Central memory CD8-positive, alpha-beta T cell (primary cell): ENCODE measurements at regions not wholly inside any gene's neighbourhood (a gene's known extent, or its start where the extent isn't known, plus 50 kb on each side); places are given as distances from the start of the nearest gene placed in this dataset.
"Not testable (repeated sequence)": the region's sequence is repeated elsewhere in the genome, so short reads cannot be mapped to it uniquely, and the experiment has no call there.

ENCODE experiments used
- ATAC-seq: fragments of 150-1000 bp; cut with Tn5 transposase; replicated peaks from 2 replicates; pipeline ENCODE4 v1.10.0; 2022; ENCODE audit warnings: mild to moderate bottlenecking, moderate FRiP score, moderate number of reproducible peaks; ENCODE audit not compliant: poor library complexity, severe bottlenecking; ENCODE audit errors: extremely low read depth
- DNase-seq, 2 donors: peaks; one replicate each; pipeline ENCODE4 v3.0.0; 2021; ENCODE audit warnings: low spot score in 2 of 2
- H3K27ac Mint-ChIP-seq: one replicate; pipeline ENCODE4 v1.8.0; 2022; ENCODE audit warnings: low read depth, mild to moderate bottlenecking, moderate library complexity, mixed read lengths
- H3K27me3 Mint-ChIP-seq: one replicate; pipeline ENCODE4 v1.8.0; 2022; ENCODE audit warnings: mixed read lengths
- H3K36me3 Mint-ChIP-seq: one replicate; pipeline ENCODE4 v1.8.0; 2022; ENCODE audit warnings: mild to moderate bottlenecking, moderate library complexity, mixed read lengths; ENCODE audit not compliant: insufficient read depth
- H3K4me1 Mint-ChIP-seq: one replicate; pipeline ENCODE4 v1.8.0; 2022; ENCODE audit warnings: mixed read lengths
- H3K4me3 Mint-ChIP-seq: one replicate; pipeline ENCODE4 v1.8.0; 2022; ENCODE audit warnings: mild to moderate bottlenecking, moderate library complexity, mixed read lengths
- H3K9me3 Mint-ChIP-seq: one replicate; pipeline ENCODE4 v1.8.0; 2022; ENCODE audit warnings: mixed read lengths

DNA sequence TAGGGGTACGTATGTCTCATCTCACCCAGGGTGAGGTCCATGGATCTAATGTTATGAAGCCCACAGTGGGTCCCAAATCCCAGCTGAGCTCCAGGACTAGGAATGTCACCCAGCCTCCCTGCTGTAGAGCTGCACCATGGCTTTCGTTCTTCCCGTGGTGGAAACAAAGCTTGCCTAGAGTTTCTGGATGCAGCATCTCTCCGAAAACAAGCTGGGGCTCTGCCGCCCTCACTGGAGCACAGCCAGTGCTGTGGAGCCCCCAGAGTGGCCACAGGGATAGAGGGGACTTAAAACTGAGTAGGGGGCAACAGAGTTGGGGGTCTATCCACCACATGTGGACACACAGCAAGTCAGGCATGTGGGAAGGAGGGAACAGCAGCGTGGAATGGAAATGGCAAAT, 192.1 kb downstream of the ANKRD30B start:
- DNase-seq, H3K27me3 Mint-ChIP-seq, H3K4me3 Mint-ChIP-seq, H3K4me1 Mint-ChIP-seq, ATAC-seq, H3K9me3 Mint-ChIP-seq, H3K36me3 Mint-ChIP-seq, H3K27ac Mint-ChIP-seq: not testable (repeated sequence)

DNA sequence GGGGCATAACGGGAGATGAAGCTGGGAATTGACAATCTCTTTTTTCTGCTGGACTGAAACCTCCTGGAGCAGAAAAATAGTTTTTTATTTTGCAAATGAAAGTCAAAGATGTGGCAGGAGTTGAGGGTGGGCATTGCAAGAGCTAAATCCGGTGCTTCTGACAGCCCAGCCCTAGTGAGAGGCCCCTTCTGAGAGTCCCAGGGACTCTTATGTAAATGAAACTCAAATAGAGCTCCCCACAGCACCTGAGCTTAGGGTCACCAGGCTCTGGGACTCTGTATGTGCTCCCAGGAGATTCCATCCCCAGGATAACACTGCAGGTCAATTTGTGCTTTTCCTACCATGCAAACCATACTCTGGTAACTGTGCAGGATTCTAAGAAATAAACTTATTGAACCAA, 192.8 kb downstream of the ANKRD30B start:
- Mint-ChIP-seq H3K9me3 (no peaks in the 10 kb centered on the region), H3K36me3 (no peaks in the 10 kb centered on the region), H3K4me3 (no peak overlapping the region), H3K27me3 (no peaks in the 10 kb centered on the region), H3K27ac (no peak overlapping the region), H3K4me1 (no peaks in the 10 kb centered on the region)
- no peak for ATAC-seq
- no peak for DNase-seq

DNA sequence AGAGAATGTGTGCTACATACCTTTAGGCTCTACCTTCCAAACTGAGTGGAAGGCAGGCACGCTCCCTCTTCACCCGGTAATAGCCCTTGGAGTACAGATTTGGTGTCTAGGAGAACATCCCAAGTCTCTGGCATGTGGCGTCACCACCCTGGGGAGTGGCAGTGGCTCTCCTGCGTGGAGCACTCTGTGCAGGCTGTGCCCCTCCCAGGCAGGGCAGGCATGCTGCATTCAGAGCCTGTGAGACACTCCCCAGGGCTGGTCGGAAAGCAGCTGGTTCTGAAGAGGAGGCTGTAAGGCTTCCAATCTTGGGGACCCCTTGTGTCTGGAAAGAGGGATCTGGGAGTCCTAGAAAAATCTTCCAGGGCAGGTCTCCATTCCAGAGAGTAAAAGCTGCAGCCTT, 193.3 kb downstream of the ANKRD30B start:
- Mint-ChIP-seq H3K36me3 (no peaks in the 10 kb centered on the region), H3K4me3 (no peak overlapping the region), H3K9me3 (no peaks in the 10 kb centered on the region), H3K27ac (no peak overlapping the region), H3K4me1 (no peaks in the 10 kb centered on the region), H3K27me3 (no peaks in the 10 kb centered on the region)
- ATAC-seq = no peak
- no peak for DNase-seq

- no peaks in the 10 kb centered on the region for H3K27me3 Mint-ChIP-seq
- H3K4me3 Mint-ChIP-seq = no peak overlapping the region
- no peaks in the 10 kb centered on the region for H3K4me1 Mint-ChIP-seq
- no peak for DNase-seq
- no peak overlapping the region for H3K27ac Mint-ChIP-seq
- ATAC-seq = no peak
- H3K36me3 Mint-ChIP-seq = no peaks in the 10 kb centered on the region
- no peaks in the 10 kb centered on the region for H3K9me3 Mint-ChIP-seq
These were observed 193.8 kb downstream of the ANKRD30B start for GRCh38 chr18:14941792-14942191.

- H3K4me3 Mint-ChIP-seq = no peak overlapping the region
- H3K4me1 Mint-ChIP-seq = no peaks in the 10 kb centered on the region
- no peaks in the 10 kb centered on the region for H3K9me3 Mint-ChIP-seq
- H3K27me3 Mint-ChIP-seq = no peaks in the 10 kb centered on the region
- no peaks in the 10 kb centered on the region for H3K36me3 Mint-ChIP-seq
- H3K27ac Mint-ChIP-seq = no peak overlapping the region
- ATAC-seq = no peak
- DNase-seq = no peak
These were observed 194.3 kb downstream of the ANKRD30B start for GRCh38 chr18:14942275-14942674.

DNA sequence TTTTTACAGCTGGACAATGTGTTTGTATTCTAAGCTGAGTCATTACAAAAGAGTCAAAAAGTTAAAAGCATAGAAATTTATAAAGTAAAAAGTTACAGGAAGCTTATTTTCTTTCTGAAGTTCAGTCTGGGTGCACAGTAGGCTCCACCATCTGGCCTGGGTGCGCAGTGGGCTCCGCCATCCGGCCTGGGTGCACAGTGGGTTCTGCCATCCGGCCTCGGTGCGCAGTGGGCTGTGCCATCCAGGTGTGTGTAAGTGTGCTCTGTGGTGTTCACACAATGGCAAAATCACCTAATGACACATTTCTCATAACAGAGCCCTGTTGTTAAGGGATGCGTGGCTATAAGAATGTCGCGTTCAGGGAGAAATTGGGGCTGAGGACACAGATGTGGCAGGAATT, 195.5 kb downstream of the ANKRD30B start:
- DNase-seq (no peak), ATAC-seq (no peak)
- Mint-ChIP-seq H3K4me1 (no peaks in the 10 kb centered on the region), H3K27me3 (no peaks in the 10 kb centered on the region), H3K4me3 (no peak overlapping the region), H3K36me3 (no peaks in the 10 kb centered on the region), H3K9me3 (no peaks in the 10 kb centered on the region), H3K27ac (no peak overlapping the region)

- no peaks in the 10 kb centered on the region for H3K36me3 Mint-ChIP-seq
- no peaks in the 10 kb centered on the region for H3K4me1 Mint-ChIP-seq
- ATAC-seq (no peak), DNase-seq (no peak)
- no peak overlapping the region for H3K27ac Mint-ChIP-seq
- H3K27me3 Mint-ChIP-seq = no peaks in the 10 kb centered on the region
- no peak overlapping the region for H3K4me3 Mint-ChIP-seq
- H3K9me3 Mint-ChIP-seq = no peaks in the 10 kb centered on the region
These were observed 196.1 kb downstream of the ANKRD30B start for GRCh38 chr18:14943967-14944636.

DNA sequence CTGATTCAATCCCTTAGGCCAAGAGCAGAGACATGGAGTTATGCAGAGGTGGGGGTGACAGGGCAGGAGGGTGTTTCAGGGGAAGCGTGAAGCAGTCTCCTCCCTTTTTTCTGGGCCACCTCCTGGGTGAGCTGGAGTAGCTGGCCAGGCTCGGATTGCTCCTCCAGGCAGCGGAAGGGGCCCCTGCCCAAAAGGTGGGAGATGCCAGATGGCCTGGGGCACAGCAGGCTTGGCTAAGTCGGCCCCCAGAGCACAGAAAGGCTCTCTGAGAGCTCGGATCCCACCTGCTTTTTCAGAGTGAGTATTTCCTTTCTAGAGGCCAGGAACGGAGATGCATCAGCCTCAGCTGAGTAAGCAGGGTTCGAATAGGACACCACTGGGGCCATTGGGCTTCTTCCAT, 196.9 kb downstream of the ANKRD30B start:
- Mint-ChIP-seq H3K4me1 (no peaks in the 10 kb centered on the region), H3K9me3 (no peaks in the 10 kb centered on the region), H3K27me3 (no peaks in the 10 kb centered on the region), H3K36me3 (no peaks in the 10 kb centered on the region), H3K27ac (no peak overlapping the region), H3K4me3 (no peak overlapping the region)
- ATAC-seq (no peak), DNase-seq (no peak)

DNA sequence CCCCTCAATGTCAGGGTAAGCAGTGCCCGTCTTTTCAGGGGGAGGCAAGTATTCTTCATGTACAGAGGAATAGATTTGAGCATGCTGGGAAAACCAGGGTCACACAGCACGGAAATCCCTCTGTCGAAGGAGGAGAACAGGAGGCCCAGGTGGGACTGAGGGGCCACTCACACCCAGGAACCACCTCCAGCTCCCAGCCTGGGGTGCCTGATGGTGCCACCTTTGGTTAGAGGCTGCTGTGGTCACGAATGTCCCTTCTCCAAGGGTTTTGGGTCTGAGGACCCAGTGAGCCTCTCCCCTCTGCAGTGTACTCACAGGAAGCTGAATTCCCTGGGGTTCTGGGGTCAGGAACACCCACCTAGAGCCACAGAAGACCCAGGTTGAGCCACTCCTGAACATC, 197.3 kb downstream of the ANKRD30B start:
- Mint-ChIP-seq H3K27me3 (no peaks in the 10 kb centered on the region), H3K36me3 (no peaks in the 10 kb centered on the region), H3K4me1 (no peaks in the 10 kb centered on the region), H3K4me3 (no peak overlapping the region), H3K27ac (no peak overlapping the region), H3K9me3 (no peaks in the 10 kb centered on the region)
- no peak for DNase-seq
- ATAC-seq = no peak

DNA sequence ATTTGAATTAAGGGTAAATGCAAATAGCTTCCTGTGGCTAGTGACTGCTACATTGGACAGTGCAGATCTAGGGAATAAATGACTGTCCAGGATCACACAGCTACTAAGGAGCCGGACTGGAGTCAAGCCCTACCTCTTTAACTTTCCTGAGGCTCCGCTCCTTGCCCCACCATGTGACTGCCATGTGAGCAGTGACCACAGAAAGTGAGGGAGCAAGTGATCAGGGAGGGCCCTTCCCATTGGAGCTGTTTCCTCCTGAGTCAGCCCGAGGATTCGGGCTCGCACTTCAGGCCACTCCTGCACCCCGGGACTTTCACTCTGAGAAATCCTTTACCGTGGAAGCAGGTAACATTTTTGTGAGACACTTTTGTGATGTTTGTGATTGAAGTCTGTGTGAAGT, 198.0 kb downstream of the ANKRD30B start:
- Mint-ChIP-seq H3K4me1 (no peaks in the 10 kb centered on the region), H3K36me3 (no peaks in the 10 kb centered on the region), H3K27me3 (no peaks in the 10 kb centered on the region), H3K27ac (no peak overlapping the region), H3K4me3 (no peak overlapping the region), H3K9me3 (no peaks in the 10 kb centered on the region)
- DNase-seq = no peak
- ATAC-seq = no peak

DNA sequence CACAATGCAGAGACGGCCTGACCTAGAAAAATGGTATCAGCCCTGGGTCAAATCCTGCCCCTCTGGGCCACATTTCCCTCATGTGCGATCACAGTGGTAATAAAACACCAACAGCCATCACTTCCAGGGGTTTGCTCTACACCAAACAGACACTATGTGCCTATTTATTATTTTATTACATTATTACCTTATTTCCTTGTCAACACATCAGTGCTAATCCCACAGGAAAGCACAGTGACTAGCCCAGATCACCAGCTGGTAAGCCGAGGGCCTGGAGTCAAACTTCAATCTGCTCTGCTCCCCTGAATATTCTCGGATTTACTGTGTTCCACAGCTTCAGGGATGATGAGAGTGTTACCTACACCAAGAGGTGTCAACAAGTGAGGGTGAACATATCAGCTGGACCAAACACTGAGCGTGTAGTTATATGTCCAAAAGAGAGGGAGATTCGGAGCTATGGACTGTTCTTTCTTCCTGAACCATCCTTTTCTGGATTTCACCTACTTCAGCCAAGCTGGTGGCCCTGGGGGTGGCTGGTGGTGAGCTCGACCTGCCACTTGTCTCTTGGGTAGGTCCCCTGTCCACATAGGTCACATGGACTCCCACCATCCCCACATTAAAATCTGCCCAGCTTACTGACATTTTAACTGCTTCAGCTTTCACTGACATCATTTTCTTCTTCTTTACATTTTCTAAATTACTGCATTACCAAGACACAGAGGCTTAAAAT, 198.9 kb downstream of the ANKRD30B start:
- H3K27me3 Mint-ChIP-seq, H3K4me3 Mint-ChIP-seq, H3K36me3 Mint-ChIP-seq, H3K9me3 Mint-ChIP-seq, ATAC-seq, DNase-seq, H3K4me1 Mint-ChIP-seq, H3K27ac Mint-ChIP-seq: not testable (repeated sequence)

GRCh38 chr18:14947482-14948162, 199.7 kb downstream of the ANKRD30B start:
- Mint-ChIP-seq H3K4me1 (no peaks in the 10 kb centered on the region), H3K36me3 (no peaks in the 10 kb centered on the region), H3K27me3 (no peaks in the 10 kb centered on the region), H3K4me3 (no peak overlapping the region), H3K9me3 (no peaks in the 10 kb centered on the region), H3K27ac (no peak overlapping the region)
- no peak for DNase-seq
- no peak for ATAC-seq

- Mint-ChIP-seq H3K9me3 (no peaks in the 10 kb centered on the region), H3K27me3 (no peaks in the 10 kb centered on the region), H3K36me3 (no peaks in the 10 kb centered on the region), H3K4me1 (no peaks in the 10 kb centered on the region), H3K27ac (no peak overlapping the region), H3K4me3 (no peak overlapping the region)
- ATAC-seq (no peak), DNase-seq (no peak)
These were observed 200.2 kb downstream of the ANKRD30B start for GRCh38 chr18:14948163-14948540.
